ENCODE measurements at regions not wholly inside any gene's neighbourhood (a gene's known extent, or its start where the extent isn't known, plus 50 kb on each side); places are given as distances from the start of the nearest gene placed in this dataset.

DNA sequence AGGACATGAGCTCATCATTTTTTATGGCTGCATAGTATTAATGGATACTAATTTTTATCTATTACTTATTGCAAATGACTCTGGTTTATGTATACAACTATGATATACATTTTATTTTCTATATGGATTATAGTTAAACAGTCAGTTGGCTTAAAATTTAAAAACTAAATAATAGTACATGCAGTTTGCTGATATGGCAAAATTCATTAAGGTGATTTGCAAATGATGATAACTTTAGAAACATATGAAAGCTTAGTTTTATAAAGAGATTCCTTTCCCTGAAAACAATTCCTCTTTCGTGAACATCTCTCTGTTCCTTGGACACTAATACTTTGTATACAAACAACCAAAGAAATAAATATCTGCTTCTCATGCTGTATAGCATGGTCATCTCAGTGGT lies 165.5 kb upstream of the SEMA3E start:
- H2BK15ac ChIP-seq (ENCODE audit: low read length) = no peak overlapping the region
- 85% methylated on average over 1 of the region's 1 CpG; no CpG with 5 or more reads in 1 of the 2 experiments for WGBS, 2 experiments (ENCODE audit: extremely low coverage in 1 of 2, insufficient coverage in 1 of 2, insufficient read length in 1 of 2, insufficient replicate concordance in 2 of 2, low coverage in 1 of 2, low lambda C conversion rate in 2 of 2, missing lambda C conversion rate in 1 of 2)
- H3K4me1 ChIP-seq (replicated peaks in 1 of 4; ENCODE audit: control insufficient read depth in 3 of 4, insufficient read depth in 4 of 4, low read length in 3 of 4) = no peaks in the 10 kb centered on the region
- FAIRE-seq = no peak
- no peak overlapping the region for H3K27ac ChIP-seq (ENCODE audit: low read depth, low read length)
- no peaks in the 10 kb centered on the region for H3K23me2 ChIP-seq (ENCODE audit: low read depth, low read length)
- H2BK5ac ChIP-seq (ENCODE audit: low read depth, low read length) = no peak overlapping the region
- CTCF ChIA-PET (ENCODE audit: partially characterized antibody) = no interaction called here
- H3K18ac ChIP-seq (ENCODE audit: extremely low read depth, low read length) = no peak overlapping the region
- H2AK5ac ChIP-seq (ENCODE audit: low read depth, low read length) = no peak overlapping the region
- H3K36me3 ChIP-seq (ENCODE audit: control insufficient read depth in 2 of 4, insufficient read depth in 4 of 4, low read length in 3 of 4) = no peaks in the 10 kb centered on the region
- no peak overlapping the region for H2BK120ac ChIP-seq (replicated peaks; ENCODE audit: low read depth, low read length)
- no peak overlapping the region for H4K5ac ChIP-seq (ENCODE audit: insufficient read length, low read depth, low read length)
- POLR2A ChIA-PET (ENCODE audit: partially characterized antibody) = no interaction called here
- no peak overlapping the region for H3K4me2 ChIP-seq (ENCODE audit: insufficient read depth in 1 of 2, low read depth in 2 of 2, low read length in 2 of 2)
- no peaks in the 10 kb centered on the region for H3K9me3 ChIP-seq (ENCODE audit: insufficient read depth in 2 of 2, low read depth in 1 of 2, low read length in 1 of 2)
- H4K91ac ChIP-seq (replicated peaks; ENCODE audit: insufficient read length, low read length) = no peak overlapping the region
- no peaks in the 10 kb centered on the region for H3K27me3 ChIP-seq (replicated peaks in 1 of 4; ENCODE audit: control insufficient read depth in 3 of 4, extremely low read depth in 1 of 4, insufficient read depth in 3 of 4, low read length in 3 of 4)
- H3K4me3 ChIP-seq (ENCODE audit: extremely low read depth in 1 of 4, insufficient read depth in 2 of 4, low read depth in 3 of 4, low read length in 4 of 4) = no peak overlapping the region
- no peak overlapping the region for H3K4ac ChIP-seq (replicated peaks; ENCODE audit: insufficient read length, low read depth, low read length)
- H2AFZ ChIP-seq (ENCODE audit: low read length) = no peak overlapping the region
- no peak overlapping the region for H2BK12ac ChIP-seq (ENCODE audit: low read depth, low read length)
- H3K9ac ChIP-seq (replicated peaks in 1 of 4; ENCODE audit: extremely low read depth in 1 of 4, low read depth in 3 of 4, low read length in 3 of 4) = no peak overlapping the region
- H3K79me2 ChIP-seq (ENCODE audit: control insufficient read depth in 1 of 2, insufficient read depth in 2 of 2, low read length in 2 of 2) = no peaks in the 10 kb centered on the region
- no peaks in the 10 kb centered on the region for H4K20me1 ChIP-seq (replicated peaks in 1 of 2; ENCODE audit: control insufficient read depth in 1 of 2, insufficient read depth in 2 of 2, low read length in 2 of 2)
- no peaks in the 10 kb centered on the region for H3K79me1 ChIP-seq (ENCODE audit: low read depth, low read length)
- no peak overlapping the region for H2BK20ac ChIP-seq (ENCODE audit: low read length)
- H3K14ac ChIP-seq (ENCODE audit: insufficient read length) = no peak overlapping the region
- no peak for DNase-seq (ENCODE audit: low read depth in 1 of 2, low spot score in 2 of 2)
- H3K56ac ChIP-seq (replicated peaks; ENCODE audit: insufficient read length, low read depth, low read length) = no peak overlapping the region
- no peak overlapping the region for H3K23ac ChIP-seq (ENCODE audit: insufficient read length)
- no peak overlapping the region for H4K8ac ChIP-seq (ENCODE audit: extremely low read depth, insufficient read depth, low read length)
- TF ChIP-seq TEAD4 (IDR thresholded peaks at IDR 0.05; ENCODE audit: low read depth, low read length) (no peak), RAD21 (IDR thresholded peaks at IDR 0.05 in 1 of 2, conservative IDR thresholded peaks at IDR 0.05 in 1 of 2; ENCODE audit: low read depth in 2 of 2, low read length in 2 of 2) (no peak), CBX8 (IDR thresholded peaks at IDR 0.05; ENCODE audit: borderline replicate concordance, low read depth, low read length) (no peak), EZH2 (IDR thresholded peaks at IDR 0.05; ENCODE audit: low read depth, low read length, severe bottlenecking) (no peak), CTBP2 (IDR thresholded peaks at IDR 0.05; ENCODE audit: borderline replicate concordance, insufficient read depth, insufficient read length, low read length) (no peak), HDAC2 (IDR thresholded peaks at IDR 0.05; ENCODE audit: borderline replicate concordance in 1 of 2, low read depth in 2 of 2, low read length in 2 of 2) (no peak), SIN3A (conservative IDR thresholded peaks at IDR 0.05 in 1 of 2, IDR thresholded peaks at IDR 0.05 in 1 of 2; ENCODE audit: low read depth in 1 of 2, low read length in 2 of 2) (no peak), JUN (IDR thresholded peaks at IDR 0.05; ENCODE audit: low read depth, low read length) (no peak), ASH2L (IDR thresholded peaks at IDR 0.05; ENCODE audit: low read length) (no peak), YY1 (IDR thresholded peaks at IDR 0.05; ENCODE audit: low read depth, low read length) (no peak), BRCA1 (IDR thresholded peaks at IDR 0.05; ENCODE audit: low read depth, low read length) (no peak), BACH1 (IDR thresholded peaks at IDR 0.05; ENCODE audit: low read length) (no peak), RBBP5 (IDR thresholded peaks at IDR 0.05; ENCODE audit: borderline replicate concordance, low read depth, low read length) (no peak), BCL11A (IDR thresholded peaks at IDR 0.05; ENCODE audit: low read depth in 2 of 2, low read length in 2 of 2) (no peak), SP1 (IDR thresholded peaks at IDR 0.05; ENCODE audit: low read depth, low read length) (no peak)

All from H1 (cell line).